ENCODE measurements at regions not wholly inside any gene's neighbourhood (a gene's known extent, or its start where the extent isn't known, plus 50 kb on each side); places are given as distances from the start of the nearest gene placed in this dataset.
A peak's percentile ranks its signal among the peaks of the same experiment; 100 is the strongest.

DNA sequence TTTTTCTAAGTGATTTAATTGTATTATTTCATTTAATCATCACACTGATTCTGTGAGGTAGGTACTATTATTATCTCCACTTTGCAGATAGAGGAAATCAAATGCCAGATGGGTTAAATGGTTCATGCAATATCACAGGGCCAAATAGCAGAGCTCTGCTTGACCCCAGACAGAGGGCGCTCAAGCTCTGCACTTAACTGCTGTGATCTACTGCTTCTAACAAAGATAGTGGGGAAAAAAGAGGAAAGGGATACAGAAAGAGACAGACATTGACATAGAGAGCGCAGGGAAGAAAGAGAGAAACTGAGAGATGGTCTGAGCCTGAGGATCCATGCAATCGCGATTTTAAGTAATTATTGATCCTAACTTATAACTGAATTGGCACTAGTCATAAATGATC, 279.1 kb upstream of the THRB start:
- peak; percentile 36 for DNase-seq

DNA sequence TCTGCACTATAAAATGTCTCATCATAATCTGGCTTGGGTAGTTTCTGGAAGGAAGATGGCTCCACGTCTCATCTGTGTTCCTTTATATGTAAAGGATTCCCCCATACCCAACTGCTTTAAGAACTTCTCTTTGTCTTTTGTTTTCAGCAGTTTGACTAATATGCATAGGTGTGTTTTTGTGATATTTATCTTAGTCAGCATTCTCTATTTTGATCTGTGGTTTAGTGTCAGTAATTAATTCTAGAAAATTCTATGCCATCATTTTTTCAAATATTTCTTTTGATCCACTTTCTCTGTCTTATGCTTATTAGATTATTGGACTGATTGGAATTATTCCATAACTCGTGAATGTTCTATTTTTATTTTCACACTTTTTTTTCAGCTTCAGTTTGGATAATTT, 286.3 kb upstream of the THRB start:
- DNase-seq, result no peak

DNA sequence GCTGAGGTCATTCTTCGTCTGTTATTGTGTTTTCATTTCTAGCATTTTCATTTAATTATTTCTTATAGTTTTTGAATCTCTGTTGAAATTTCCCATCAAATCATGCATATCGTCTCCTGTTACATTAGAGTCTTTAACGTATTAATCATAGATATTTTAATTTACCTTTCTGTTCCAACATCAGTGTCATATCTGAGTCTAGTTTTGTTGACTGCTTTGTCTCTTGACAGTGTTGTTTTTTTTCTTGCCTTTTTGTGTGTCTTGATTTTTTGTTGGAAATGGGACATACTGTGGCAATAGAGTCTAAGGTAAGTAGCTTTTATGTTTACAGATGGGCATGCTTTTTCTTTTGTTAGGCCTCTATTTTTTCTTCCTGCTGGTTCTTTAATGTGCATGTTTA, 286.8 kb upstream of the THRB start:
- no peak for DNase-seq

DNA sequence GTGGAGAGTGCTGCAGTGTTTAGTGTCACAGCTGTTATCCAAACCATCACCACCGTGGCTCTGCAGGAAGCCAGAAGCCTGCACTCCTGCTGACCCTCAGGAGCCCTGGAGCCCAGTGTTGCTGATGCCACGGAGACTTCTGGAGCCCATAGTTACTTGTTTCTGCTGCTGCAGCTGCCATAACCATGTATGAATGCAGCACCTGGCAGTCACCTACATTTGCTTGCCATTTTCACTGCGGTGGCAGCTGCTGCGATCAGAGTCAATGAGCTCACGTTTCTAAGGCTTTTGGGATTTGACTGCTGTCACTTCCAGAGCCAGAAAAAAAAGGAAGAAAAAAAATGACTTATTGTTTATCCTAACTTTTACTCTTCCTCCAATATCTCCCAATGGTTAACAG, 299.2 kb upstream of the THRB start:
- no peak for DNase-seq

DNA sequence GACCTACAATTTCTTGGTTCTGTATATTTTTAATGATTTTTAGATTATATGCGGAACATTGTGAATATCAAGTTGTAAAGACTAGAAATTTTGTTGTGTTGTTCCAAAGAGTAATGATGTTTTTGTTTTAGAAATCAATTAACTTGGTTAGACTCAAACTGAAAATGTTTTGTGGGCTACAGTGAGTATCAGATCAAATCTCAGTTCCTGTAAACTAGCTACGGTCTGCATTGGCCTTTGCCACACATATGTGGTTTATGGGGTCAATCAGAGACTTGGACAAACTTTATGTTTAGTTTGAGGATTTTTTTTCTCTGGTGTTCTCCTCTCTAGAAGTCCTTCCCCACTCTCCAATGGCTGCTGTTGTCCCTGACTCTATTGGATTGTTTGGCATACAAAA, 308.0 kb upstream of the THRB start:
- no peak for DNase-seq

DNA sequence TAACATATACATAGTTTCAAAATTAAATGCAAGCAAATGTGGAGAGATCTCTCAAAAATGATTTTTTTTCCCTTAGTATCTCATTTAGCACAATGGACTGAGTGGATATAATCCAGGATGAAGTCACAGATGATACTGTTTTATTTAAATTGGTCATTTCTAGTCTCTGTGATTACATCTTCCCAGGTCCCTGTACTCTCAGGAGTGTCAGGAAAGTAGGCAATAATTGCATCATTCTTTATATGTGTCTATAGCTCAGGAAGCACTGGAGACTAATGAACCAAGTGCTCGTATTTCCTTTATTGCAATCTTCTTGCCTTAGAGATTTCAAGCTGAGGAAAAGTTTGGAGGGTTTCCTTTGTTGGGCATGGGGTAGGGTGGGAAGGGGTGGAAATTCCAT, 309.4 kb upstream of the THRB start:
- no peak for DNase-seq

DNA sequence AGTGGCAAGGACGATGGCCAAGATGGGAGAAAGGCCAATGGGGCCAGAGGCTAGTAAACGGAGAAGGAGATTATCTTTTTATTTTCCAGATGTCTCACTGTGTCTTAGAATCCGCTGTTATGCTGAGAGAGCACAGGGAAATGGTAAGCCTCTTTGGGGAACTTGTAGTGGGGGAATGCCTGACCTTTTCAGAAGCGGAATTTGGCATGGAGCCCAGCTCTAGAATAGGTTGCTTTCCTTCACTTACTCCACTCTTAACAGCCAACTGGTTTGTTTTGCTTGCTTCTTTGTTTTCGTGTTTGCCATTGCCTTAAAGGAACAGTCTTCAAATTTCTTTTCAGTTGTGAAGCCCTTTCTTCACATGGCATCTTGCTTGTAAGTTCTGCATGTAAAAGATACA, 316.2 kb upstream of the THRB start:
- DNase-seq, result no peak

DNA sequence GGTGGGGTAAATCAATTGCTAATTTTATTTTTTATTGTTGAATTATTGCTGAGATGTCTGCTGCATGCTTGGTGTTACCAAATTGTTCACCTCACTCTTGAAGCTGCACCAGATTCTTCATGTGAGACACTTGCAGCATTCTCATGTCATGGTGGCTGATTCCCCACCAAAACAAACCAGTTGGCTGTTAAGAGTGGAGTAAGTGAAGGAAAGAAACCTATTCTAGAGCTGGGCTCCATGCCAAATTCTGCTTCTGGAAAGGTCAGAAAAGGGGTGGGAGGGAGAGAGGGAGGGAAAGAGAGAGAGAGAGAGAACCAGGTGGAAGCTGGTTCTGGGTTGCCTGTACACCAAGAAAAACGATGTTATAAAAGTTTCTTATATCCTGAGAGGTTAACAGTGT, 317.5 kb upstream of the THRB start:
- DNase-seq, result no peak

DNA sequence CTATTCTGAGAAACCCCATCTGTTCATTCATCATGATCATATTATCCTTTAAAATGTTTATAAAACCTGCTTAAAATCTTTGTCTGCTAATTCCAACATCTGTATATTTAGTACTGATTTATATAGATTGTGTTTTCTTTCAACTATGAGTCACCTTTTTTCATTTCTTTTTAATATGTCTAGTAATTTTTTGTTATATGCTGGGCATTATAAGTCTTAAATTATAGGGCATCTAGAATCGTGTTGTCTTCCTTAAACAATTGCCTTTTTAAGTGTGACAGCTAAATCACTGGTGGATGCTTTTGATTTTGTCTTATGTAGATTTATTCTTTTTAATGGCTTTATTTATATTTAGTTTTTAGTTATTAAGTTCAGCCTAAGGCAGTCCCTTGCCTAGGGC, 323.4 kb upstream of the THRB start:
- no peak for DNase-seq

DNA sequence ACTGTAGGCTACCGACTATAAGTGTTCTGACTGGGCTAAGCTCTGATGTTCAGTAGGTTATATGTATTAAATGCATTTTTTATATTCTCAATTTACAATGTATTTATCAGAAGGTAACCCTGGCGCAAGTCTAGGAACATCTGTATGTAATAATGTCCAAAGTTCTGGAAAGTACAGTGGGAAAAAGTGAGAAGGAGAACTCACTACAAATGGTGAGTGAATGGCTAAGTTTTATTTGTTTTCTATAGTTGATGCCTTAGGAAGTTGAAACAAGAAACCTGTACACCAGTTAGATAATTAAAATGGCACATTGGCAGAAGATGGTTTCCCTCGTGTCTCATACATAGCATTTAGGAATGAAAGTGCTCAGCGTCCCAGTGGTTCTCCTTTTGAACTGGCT, 333.4 kb upstream of the THRB start:
- no peak for DNase-seq

DNA sequence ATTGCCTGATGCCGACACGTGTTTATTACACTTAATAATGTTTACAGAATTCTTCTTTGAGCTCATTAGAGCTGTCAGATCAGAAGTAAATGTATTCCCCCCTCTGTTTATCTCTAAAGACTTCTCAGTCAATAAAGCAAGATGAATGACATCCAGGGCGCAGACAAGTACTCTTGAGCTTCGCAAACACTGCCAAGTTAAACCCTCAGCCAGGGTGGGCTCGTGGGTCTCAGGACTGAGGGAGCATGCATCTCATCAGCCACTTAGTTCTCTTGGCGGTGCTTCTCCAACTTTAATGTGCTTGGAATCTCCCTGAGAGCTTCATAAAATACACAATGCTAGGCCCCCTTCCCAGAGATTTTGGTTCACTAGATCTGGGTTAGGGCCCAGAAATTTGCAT, 333.9 kb upstream of the THRB start:
- no peak for DNase-seq

DNA sequence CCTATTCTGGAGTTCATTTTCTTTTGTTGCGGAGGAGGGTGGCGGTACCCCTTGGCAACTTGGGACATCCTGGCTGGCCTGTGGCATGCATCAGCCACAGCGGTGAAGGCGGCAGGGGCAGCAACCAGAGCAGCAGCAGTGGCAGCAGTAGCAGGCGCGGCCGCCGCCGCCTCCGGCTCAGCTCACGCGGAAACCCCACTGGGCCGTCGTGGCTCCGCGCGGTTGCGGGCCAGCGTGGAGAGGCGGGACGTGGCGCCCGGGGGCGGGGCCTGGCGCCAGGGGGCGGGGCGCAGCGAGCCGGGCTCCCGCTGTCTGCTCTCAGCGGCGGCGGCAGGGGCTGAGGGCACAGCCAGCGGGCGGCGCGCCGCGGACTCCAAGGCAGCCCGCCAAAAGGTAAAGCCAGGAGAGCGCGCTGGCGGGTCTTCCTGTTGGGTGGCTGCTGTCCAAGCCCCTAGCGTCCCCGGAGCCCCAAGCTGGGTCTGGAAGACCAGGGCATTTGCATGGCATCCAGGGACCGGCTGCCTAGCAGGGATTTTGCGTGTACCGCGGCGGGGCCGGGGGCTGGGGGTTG, 334.4 kb upstream of the THRB start:
- no peak for DNase-seq

DNA sequence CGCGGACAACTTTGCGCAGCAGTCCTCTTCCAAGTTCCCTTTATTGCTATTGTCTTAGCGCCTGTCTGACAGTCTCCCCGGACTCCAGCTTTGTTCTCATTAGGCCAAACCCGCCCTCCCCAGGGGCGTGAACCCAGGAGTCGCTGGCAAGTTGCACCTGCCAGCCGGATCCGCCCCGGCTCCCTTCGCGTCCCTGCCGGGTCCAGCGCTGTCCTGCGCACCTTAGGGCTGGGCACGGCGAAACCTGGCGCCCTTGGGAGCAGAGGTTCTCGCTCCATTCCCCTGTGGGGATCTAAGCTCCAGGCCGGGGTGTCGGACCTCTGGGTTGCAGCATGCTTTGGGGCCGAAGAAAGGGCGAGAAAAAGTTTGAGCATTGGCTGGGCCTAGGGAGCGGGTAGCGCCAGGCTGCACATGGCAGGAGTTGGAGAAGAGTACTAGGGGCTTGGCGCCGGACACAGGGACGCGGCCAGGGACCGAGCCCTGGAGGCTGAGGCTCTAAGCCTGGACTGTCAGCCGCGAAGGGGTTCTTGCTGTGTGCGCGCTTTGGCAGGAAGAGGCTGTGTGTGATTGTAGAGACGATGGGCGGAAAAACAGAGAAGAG, 335.1 kb upstream of the THRB start:
- no peak for DNase-seq

DNA sequence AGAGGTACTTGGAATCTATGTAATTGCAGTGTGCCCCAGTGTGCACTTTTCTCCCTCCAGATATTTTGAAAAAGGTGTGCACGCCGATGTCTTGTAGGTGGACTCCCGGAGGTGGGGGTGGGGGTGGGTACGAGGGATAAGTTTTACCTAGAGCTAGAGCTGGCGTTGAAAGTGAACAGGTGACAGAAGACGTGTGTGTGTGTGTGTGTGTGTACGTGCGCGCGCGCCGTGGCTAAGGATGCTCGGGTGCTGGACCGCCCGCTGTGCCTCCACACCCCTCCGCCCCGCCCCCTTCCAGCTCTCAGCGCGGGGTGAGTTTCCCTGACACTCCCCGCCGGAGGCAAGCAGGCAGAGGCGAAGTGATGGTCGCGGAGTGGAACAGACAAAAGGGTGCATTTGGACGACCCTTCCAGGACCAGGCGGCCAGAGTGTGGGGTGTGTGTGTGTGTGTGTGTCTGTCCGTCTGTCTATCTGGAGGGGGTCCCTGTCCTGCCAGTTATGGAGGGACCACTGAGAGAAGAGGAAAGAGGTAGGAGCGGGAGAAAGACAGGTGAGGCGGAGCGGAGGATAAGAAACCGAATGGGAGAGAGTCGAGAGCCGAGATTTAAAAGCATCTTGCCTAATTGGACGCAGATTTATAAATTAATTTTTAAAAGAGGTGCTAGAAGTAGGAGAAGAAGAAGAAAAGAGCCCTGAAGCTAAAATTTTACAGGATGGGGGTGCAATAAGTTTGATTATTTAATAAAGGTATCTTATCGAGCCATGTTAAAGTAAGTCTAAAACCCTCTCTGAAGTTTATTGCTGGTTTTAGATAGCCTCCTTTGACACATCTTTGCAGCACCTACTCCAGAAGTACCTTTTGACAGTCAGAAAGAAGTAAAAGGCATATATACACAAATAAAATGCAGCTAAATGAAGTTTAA, 335.8 kb upstream of the THRB start:
- no peak for DNase-seq

DNA sequence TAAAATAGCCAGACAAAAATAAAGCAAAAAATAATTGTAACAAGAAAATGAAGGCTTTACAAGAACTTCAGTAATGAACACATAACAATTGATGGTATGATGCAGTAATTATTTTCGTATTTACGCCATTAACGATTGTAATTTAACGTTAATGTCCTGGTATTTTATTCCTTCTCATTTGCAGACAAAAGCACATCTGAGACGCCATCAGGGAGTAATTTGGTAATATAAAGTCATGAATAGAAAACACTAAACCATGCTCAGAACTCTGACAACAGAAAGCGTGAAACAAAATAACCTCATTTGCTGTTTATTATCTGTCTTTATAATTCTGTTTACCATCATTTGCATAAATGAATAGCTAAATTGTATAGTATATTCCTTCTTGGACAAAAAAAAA, 336.6 kb upstream of the THRB start:
- DNase-seq, result no peak

DNA sequence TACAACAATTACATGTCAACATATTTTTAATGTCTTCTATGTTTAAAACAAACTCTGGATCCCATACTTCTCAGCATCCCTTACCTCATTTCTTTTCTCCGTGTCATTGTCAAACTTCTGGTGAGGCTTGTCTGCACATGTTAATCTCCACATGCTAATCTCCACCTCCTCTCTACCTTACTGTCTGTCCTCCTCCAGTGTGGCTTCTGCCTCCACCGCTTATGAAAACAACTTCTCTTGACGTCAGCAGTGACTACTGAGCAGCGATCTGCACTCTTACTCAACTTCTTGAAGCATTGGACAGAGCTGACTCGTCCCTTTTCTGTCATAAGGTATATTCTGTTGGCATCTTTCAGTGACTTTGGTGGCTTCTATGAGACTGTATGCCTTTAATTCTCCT, 338.2 kb upstream of the THRB start:
- no peak for DNase-seq

DNA sequence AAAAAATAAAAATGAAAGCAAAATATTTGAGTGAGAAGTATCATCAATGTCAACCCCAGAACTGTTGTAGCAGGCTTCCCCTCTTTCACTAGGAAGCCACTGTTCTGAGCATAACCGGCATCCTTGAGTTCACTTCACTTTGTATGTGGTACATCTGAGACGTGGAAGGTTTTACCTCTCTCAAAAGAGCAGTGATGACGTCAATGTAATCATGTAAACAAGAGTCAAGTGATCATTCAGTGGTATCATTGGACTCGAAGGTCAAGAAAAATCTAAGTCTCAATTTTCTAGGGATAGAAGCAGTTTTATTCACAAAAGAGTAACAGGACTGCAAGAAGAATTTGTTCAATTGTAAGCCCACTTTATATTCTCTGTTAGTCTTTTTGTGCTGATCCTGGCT, 339.8 kb upstream of the THRB start:
- DNase-seq, result no peak

DNA sequence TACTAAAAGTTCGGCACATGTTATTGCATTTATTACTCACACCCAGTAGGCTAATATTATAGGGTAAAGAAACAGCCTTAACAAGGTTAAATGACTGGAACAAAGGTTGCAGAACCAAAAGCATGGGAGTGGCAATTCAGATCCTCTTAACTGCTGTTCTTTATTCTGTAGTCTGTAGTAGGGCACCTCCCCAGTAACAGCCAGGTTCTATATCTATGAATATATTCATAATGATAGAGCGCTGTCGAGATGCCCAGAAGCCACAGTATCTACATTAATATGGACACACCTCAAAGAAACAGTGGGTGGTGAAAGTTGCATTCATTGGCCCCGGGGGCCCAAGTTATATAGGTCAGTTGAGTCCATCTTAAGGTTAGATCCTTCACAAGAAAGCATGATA, 340.9 kb upstream of the THRB start:
- DNase-seq, result no peak

DNA sequence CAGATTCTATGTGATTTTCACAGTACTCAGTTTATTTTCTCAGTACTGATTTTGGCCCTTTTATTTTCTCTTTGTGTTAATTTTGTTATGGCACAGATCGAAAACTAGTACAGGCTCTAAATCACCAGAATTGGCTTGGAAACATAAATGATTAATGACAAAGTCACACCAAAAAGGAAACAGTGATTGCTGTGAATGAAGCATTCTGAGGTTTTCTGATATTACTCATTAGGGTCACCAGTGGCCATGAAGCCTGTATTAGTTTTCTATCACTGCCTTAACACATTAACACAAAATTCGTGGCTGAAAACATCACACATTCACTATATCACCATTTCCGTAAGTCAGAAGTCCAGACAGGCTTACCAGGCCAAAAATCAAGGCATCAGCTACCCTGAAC, 343.0 kb upstream of the THRB start:
- no peak for DNase-seq

DNA sequence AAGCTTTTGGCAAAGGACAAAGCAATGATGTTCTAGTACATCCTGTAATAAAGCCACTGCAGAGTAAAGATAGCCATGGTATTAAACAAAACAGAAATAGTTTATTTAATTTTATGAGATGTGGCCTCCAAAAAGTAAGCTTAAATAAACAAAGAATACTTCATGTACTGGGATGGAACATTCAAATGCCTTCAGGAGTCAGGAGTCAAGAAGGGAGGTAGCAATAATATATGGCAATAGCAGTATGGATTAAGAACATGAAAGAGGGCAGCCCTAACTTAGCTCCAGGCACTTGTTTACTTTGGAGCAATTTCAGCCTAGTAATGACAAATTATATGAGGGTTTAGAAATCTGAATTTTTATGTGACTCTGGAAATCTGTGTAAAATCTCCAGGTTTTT, 343.9 kb upstream of the THRB start:
- DNase-seq, result no peak

DNA sequence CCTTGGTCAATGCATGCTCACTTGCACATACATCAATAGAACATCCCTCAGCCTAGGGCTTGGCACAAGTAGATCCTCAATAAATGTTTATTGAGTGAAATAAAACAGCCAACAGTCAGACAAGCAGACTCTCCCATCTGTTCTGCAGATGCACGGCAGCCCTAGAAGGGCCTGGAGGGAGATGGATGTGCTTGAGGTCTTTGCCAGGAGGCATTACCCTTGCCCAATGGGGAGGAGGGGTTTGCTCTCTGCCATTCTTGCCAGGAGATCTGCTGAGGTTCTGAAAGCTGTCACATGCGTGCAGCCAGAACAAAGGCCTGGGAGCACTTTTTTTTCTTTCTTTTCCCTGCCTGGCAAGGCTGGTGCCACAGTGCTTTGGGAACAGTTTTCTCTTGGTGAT, 349.3 kb upstream of the THRB start:
- no peak for DNase-seq

DNA sequence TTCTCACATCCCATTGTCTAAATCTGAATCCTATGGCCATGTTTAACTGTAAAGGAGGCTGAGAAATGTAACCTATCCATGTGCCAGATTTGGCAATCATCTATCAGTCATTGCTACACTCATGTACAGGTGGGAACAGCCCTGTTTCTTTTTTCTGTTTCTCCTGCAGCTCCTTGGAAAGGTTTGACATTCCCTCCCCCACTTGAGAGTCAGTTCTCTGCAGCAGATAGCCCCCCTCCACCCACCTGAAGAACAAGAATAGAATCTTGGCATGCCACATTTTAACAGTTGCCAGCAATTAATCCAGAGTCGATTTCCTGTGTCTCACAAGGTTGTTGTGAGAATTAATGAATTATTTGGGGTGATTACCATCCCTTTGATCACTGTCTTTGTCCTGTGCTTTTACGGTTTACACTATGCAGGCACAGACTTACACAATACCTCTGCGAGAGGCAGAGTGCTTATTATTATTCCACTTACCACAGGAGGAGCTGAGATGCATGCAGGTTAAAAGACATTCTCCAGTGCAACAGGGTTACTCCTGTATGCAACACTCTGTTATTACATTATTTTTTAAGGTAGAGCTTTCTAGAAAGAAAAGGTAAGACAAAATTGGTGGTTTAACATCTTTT, 351.0 kb upstream of the THRB start:
- DNase-seq, result no peak

DNA sequence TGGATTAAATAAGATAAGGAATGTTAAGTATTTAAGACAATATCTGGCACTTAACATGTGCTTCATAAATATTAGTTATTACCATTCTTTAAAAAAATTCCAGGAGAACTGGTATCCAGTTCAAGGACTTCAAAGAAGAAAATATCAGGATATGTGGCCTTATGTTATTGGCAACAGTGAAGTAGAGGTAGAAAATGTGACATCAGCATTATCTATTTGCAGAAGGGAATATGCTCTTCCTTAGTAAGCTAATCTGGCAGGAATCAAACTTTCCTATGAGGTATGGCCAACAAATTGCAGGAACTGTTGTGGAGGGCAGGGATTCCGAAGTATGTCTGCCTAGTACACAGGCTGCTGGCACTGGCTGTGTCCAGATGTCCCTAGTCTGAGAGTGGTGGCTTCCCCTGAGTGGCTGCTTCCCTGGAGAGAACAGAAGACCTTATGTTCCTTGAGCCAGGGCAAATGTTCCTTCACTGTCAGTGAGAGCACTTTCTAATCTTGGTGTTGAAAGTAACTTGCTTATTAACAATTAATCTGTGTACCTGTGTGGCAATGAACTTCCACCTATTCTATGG, 351.7 kb upstream of the THRB start:
- no peak for DNase-seq

DNA sequence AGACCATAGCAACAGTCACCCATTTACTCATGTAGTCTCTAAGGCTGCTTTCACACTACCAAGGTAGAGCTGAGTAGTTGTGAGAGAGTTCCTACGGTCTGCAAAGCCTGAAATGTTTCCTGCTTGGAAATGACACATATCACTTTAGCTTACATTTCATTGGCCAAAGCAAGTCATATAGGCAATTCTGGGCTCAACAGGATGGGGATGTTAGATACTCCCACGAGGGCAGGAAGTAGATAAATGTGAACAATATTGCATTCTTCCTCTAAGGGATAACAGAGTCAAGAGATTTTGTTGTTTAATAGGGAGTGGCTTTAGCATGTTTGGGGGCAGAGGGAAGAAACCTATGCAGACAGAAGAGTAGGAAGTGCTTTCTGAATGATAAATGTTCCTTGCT, 355.6 kb upstream of the THRB start:
- DNase-seq, result no peak

All from inflammatory macrophage treated with lipopolysaccharide for 4 hours (primary cell).